DMS79 (cell line): ENCODE measurements at regions not wholly inside any gene's neighbourhood (a gene's known extent, or its start where the extent isn't known, plus 50 kb on each side); places are given as distances from the start of the nearest gene placed in this dataset.

Source experiments
- DNase-seq: peaks from one replicate; lab custom pipeline; 2025; lab: John Stamatoyannopoulos, UW

DNA sequence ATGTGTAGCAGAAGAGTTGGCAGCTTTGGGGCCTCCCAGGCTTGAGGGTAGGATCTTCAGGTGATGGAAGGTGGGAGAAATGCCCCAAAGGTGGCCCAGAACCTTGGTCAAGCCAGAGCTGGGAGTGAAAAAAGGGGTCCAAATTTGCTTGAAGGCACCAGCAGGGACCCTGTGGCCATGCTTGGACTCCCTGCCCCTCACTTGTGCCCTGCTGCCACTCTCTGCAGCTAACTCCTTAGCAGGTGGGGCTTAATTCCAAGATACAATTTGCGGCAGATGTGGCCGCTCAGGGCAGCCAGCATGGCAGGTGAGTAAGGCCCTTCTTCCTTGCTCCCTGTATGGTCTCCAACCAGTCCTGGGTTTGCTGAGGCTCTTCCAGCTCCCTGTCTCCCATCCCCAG, 51.3 kb upstream of the ADRA1D start:
- no peak for DNase-seq

DNA sequence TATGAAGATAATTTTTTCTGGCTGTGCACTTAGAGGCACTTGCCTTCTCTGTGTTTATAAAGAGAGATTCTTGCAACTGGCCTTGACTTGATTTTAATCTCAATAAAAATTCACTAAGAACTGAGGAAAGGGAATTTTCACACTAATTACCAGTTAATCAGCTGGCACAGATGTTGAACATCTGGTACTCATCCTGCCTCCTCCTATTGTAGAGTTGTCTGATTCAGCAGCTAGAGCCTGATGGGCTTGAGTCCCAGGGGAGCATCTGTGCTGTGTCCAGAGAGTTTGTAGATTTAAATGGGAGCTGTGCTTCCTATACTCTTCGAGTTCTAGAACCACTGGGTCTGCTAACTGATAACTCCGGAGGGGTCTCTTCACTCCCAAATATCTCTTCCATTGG, 50.7 kb upstream of the ADRA1D start:
- DNase-seq, result no peak

DNA sequence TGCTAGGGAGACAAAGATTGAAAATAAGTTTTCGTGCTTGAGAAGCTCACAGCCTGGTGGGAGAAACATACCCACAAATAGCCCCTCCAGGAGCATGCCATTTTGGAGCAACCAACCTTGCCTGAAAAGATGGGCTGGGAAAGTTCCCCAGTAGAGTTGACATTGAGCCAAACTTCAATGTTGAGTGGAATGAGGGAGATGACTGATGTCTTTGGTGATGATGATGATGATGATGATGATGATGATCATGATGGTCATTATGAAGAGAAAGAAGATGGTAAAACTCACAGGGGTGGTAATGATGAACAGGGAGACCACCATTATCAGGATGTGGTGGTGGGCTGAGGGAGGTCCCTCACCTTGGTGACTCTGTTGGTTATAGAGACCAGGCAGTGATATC, 50.1 kb upstream of the ADRA1D start:
- DNase-seq, result no peak
